Fibroblast of skin of left quadriceps (primary cell): ENCODE measurements at regions not wholly inside any gene's neighbourhood (a gene's known extent, or its start where the extent isn't known, plus 50 kb on each side); places are given as distances from the start of the nearest gene placed in this dataset.
"Not testable (repeated sequence)": the region's sequence is repeated elsewhere in the genome, so short reads cannot be mapped to it uniquely, and the experiment has no call there.

Experiments
- DNase-seq, 2 experiments: peaks; one replicate each; pipeline ENCODE4 v3.0.0-alpha.2; 2013; ENCODE audit warnings: low read depth in 2 of 2

DNA sequence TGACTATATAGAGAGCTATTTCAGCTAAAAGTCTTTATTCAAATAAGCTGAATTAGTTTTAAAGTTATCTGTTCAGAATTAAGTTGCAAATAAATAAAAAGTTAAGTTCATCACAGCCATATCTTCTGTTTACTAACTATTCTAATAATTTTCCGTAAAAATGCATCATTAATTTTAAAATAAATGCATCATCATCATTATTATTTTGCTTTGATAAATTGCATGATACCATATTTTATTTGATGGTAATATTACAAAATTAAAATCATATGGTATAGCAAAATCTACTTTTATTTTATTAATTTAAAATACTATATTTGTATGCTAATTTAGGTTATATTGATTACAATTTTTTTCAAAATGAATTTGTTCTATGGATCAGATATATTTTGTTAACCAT, 357.3 kb upstream of the NDST4 start:
- no peak for DNase-seq

DNA sequence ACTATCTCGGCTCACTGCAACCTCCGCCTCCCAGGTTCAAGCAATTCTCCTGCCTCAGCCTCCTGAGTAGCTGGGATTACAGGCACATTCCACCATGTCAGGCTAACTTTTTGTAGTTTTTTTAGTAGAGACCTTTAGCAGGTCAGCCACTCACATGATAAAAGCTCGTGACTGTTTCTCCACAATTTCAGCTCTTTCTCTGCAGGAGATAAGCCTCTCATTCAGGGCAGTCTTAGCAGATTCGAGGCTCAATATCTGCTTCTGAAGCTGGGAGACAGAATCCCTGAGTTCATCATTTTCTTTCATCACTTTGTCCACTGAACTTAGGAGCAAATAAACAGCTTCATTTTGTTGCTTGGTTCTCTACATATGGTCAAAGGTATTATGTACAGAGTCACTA, 345.9 kb upstream of the NDST4 start:
- not testable (repeated sequence) for DNase-seq

- no peak for DNase-seq
Observed at GRCh38 chr4:115456231-115456630, 342.8 kb upstream of the NDST4 start.

GRCh38 chr4:115454228-115454627, 340.8 kb upstream of the NDST4 start:
- DNase-seq, result no peak

- DNase-seq, result no peak
Observed at GRCh38 chr4:115453416-115453815, 340.0 kb upstream of the NDST4 start.

DNA sequence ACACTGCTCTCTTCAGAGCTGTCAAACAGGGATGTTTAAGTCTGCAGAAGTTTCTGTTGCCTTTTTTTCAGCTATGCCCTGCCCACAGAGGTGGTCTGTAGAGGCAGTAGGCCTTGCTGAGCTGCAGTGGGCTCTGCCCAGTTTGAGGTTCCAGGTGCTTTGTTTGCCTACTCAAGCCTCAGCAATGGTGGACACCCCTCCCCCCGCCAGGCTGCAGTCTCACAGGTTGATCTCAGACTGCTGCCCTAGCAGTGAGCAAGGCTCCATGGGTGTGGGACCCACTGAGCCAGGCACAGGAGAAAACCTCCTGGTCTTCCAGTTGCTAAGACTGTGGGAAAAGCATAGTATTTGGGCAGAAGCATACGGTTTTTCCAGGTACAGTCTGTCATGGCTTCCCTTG, 338.8 kb upstream of the NDST4 start:
- not testable (repeated sequence) for DNase-seq

GRCh38 chr4:115437739-115438138, 324.3 kb upstream of the NDST4 start:
- no peak for DNase-seq

DNA sequence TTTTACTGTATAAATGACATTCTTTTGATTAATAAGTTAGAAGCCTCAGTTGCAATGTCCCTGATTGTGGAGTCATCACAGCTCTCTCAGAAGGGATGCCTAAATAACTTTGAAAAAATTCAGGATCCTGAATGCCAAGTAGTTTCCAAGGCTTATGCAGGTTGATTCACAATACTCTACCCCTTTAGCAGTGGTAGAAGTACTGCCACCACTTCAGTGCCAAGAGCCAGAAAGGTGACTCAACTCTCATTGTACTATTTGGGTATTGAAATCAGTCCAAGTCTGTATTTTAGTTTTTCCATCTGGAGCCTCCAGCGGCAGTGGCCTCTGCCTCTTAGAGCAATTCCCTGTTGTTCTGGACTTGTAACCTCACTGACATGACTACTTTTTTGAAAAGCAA, 320.1 kb upstream of the NDST4 start:
- no peak for DNase-seq

DNA sequence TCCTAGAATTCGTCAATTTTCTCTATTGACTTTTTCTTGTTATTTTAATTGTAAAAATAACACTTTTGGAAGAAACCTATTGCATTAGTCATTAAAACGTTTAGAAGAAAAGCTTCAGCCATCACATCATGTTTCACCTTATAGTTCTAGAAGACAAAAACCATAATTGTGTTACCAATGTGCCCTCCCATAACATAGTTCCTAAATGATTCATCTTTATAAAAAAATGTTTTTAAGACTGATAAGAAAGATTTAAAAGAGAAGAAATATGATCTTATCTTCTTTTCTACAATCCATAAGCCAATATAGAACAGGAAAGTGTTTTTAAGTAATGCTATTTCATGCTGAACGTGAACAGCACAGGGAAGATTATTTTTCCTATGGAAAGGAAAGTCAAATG, 316.6 kb upstream of the NDST4 start:
- DNase-seq, result no peak

DNA sequence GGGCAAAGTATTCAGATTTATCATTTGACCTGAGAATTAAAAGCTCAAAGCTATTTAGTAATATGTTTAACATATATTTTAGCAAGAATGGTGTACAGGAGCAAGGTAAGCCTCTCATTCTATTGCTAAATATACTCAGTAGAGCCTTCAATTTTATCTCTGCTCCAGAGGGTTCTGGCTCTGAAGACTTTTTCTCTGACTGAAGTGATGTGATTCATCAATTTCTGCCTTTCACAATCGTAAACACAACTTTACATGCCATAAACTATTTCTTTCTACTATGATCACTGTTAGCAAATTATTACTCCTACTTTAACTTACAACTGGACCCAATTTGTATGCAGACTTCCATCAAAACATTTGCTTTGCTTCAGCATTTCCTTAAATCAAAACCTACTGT, 315.0 kb upstream of the NDST4 start:
- DNase-seq, result no peak

DNA sequence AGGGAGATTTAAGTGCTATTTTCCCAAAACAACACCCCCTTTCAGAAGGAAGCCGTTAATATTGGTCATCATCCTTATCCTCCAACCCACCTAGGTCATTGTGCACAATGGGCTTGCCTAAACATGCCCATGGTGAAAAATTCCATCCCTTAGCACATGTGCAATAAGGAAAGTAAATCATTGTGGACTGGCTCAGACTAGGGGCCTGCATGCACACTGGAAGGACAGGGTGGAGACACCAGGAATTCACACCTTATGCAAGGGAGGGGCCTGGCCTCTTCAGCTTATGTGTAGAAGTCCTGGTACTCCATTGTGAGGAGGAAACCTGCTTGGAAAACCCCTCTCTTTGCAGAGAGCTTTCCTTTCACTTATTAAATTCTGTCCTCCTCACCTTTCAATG, 311.4 kb upstream of the NDST4 start:
- DNase-seq, result no peak

DNA sequence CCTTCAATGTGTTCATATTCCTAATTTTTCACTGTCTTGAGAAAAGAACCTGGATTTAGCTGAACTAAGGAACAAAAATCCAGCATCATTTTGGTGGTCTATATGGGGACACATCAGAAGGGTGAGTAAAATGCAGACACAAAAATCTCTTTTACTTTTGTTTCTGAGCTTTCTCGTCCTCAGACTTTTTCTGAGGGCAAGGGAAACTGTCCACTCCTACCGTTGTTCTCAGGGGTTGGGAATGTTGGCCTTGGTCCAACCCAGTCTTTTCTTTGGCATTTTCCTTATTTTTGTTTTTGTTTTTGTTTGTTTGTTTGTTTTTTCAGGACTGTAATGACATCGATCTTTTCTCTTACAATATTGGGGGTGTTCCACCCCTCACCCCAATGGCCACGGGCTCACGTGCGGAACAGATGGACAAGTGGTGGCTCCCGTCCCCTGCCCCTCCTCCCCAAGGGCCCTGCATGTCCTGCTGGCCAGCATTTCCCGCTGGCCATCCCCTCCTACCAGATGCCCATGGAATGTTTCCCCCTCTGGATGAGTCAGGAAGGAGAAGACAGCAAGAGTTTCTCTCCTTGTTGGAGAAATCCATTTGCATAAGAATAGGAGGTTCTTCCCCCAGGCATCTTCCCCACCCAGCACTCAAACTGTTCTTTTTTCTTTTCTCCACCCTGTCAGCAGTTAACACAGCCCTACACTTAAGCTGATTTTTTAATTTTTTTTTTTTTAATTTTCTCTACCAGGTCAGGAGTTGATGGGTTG, 305.4 kb upstream of the NDST4 start:
- DNase-seq, result no peak

- DNase-seq, result no peak
Observed at GRCh38 chr4:115396034-115396433, 282.6 kb upstream of the NDST4 start.

GRCh38 chr4:115376866-115377265, 263.4 kb upstream of the NDST4 start:
- no peak for DNase-seq

GRCh38 chr4:115374621-115375020, 261.2 kb upstream of the NDST4 start:
- DNase-seq, result no peak

DNA sequence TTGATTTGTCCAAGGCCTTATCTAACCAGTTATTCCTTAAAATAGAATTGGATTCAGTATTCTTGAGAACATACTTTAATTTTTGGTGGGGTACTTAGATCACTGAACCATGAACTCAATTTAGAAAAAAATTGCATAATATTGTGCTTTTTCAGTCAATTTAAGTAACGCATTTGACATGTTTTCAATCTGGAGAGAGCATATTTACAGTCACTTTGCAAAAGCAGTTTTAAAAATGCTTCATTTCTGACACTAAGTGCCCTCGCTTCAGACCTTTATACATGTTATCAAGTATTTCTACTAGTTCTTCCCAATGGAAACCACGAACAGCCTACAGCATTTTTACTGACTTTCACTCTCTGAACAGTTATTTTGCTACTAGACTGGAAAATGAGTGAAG, 257.1 kb upstream of the NDST4 start:
- DNase-seq, result no peak

DNA sequence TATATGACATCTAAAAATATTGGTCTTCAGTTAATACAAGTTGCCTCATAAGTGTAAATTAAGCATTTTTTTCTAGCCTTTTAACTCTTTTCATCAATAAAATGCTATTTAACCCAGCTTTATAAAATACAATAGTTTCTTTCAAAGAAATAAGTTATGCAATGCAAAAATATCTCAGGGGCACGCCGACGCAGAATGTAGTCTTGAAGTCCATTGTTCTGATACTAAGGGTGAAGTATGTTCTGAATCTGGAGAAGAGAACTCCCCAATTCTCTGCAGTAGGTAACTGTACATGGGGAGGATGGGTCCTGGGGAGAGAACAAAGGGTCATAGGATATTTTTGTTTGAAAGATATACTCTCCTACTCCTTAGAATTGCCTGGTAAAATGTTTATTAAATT, 256.6 kb upstream of the NDST4 start:
- no peak for DNase-seq

DNA sequence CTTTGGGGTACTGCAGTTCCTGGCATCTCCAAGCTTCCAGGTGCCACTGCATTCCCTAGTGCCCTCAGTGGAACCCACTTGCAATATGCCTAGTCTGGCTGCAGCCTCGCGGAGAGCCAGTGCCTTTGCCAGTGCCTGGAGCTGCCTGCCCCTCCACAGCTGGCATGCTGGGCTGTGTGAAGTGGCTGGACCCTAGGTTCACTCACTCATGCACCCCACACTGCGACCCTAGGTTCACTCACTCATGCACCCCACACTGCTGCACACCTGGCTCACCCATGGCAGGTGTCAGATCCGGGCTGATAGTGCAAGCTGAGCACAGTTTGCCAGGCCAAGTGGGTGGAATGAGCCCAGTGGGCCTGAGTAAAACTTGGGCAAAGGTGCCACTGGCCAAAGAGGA, 253.0 kb upstream of the NDST4 start:
- DNase-seq, result no peak

DNA sequence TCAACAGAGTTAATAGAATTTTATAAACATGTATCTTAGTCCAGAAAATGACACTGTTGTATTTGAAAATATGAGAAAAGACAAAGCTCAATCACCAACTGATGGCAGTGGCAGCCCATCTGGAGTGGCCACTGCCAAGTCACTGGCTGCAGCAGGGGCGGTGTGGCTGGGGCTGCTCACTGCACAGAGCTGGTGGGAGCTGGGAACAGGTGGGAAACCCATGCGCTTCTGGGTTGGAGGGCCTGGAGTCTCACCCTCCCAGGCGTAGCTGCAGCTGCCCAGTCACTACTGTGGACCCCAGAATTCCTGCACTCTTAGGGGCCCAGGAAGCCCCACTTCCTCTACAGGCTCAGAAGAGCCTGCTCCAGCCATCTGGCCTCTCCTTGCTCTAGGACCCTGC, 251.8 kb upstream of the NDST4 start:
- DNase-seq, result no peak

- no peak for DNase-seq
Observed at GRCh38 chr4:115361781-115362180, 248.4 kb upstream of the NDST4 start.

DNA sequence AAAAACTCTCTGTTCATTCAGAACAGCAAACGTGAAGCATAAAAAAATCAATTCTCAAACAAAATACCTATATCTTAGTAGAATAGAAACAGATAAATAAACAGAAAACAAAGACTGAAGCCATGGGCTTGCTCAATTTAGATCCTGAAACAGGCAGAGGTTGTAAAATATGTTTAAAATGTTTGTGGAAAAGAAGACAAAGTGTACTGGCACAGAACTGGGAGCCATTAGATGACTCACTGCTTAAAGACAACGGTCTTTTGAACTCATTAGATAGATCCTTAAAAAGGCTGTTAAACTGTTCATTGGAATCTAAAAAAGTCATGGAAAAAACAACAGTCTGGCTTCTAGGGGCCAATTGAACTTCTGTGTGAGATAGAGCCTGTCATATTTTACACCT, 247.0 kb upstream of the NDST4 start:
- DNase-seq, result no peak

DNA sequence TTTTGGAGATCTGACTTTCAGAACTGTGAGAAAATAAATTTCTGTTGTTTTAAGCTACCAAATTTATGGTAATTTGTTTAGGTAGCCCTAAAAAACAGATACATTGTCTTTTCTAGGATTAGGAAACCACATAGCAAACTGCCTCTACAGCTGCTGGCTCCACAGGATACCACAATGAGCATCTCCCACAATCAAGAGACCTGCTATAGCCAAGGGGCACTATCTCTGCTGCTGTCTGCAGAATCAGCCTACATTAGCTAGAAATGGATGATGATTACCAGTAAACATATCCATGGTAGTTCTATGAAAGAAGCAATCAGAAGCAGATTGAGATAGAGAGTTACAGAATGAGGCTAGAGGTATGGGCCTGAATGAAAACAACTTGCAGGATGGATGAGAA, 244.4 kb upstream of the NDST4 start:
- no peak for DNase-seq

GRCh38 chr4:115356176-115356575, 242.8 kb upstream of the NDST4 start:
- no peak for DNase-seq

DNA sequence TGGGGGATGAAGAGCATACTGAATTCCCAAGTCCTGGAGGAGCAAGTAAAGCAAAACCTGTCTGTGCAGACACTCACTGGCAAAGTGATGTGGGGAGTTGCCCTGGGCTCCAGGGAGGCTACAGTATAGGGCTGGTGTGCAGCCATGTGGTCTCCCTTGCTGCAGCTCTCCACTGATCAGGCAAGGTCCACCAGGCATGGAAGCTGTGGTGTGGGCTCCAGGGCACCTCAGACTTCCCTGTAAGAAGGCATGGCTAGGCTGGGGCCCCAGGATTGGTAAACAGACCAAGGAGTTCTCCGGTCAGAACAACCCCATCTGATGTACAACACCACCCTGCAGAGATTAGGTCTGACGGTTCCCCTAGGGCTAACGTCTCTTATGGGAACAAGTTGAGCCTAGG, 241.9 kb upstream of the NDST4 start:
- DNase-seq, result no peak
